ENCODE measurements at regions not wholly inside any gene's neighbourhood (a gene's known extent, or its start where the extent isn't known, plus 50 kb on each side); places are given as distances from the start of the nearest gene placed in this dataset.
"Not testable (repeated sequence)": the region's sequence is repeated elsewhere in the genome, so short reads cannot be mapped to it uniquely, and the experiment has no call there.

GRCh38 chr14:65177551-65177950 is 75.2 kb upstream of the MAX start:
- Histone ChIP-seq H3K4me3 (no peak overlapping the region), H3K27ac (no peak overlapping the region), H3K36me3 (no peaks in the 10 kb centered on the region), H3K9me3 (peaks cover 7% of the 10 kb centered on the region), H3K4me1 (no peaks in the 10 kb centered on the region), H3K27me3 (no peaks in the 10 kb centered on the region)
- intact Hi-C loops (cut with DNase I) = no loop called here
- no peak for TF ChIP-seq POLR2AphosphoS5 (IDR thresholded peaks at IDR 0.05; ENCODE audit: insufficient read depth in 1 of 2, low read depth in 1 of 2)
- TF ChIP-seq CTCF (IDR thresholded peaks at IDR 0.05) = no peak
- no peak for TF ChIP-seq POLR2A (IDR thresholded peaks at IDR 0.05)
- no peak for DNase-seq (ENCODE audit: extremely low spot score in 2 of 2)

DNA sequence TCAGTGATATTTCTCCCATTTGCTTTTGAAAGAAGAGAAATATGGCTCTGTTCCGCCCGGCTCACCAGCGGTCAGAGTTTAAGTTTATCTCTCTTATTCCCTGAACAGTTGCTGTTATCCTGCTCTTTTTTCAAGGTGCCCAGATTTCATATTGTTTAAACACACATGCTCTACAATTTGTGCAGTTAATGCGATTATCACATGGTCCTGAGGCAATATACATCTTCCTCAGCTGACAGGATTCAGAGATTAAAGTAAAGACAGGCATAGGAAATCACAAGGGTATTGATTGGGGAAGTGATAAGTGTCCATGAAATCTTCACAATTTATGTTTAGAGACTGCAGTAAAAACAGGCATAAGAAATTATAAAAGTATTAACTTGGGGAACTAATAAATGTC is 76.9 kb upstream of the MAX start:
- H3K4me1 ChIP-seq; H3K36me3 ChIP-seq; H3K27me3 ChIP-seq; DNase-seq (ENCODE audit: extremely low spot score in 2 of 2); intact Hi-C loops (cut with DNase I); H3K27ac ChIP-seq; H3K4me3 ChIP-seq; H3K9me3 ChIP-seq: not testable (repeated sequence)

GRCh38 chr14:65179918-65180724 is 77.8 kb upstream of the MAX start:
- H3K4me1 ChIP-seq = no peaks in the 10 kb centered on the region
- no peak overlapping the region for H3K27ac ChIP-seq
- intact Hi-C loops (cut with DNase I) = no loop called here
- H3K27me3 ChIP-seq = no peaks in the 10 kb centered on the region
- H3K36me3 ChIP-seq = no peaks in the 10 kb centered on the region
- H3K9me3 ChIP-seq = peaks cover 7% of the 10 kb centered on the region
- H3K4me3 ChIP-seq = no peak overlapping the region
- TF ChIP-seq POLR2AphosphoS5 (IDR thresholded peaks at IDR 0.05; ENCODE audit: insufficient read depth in 1 of 2, low read depth in 1 of 2) (peak in 1 of 2 donors; percentile 32), POLR2A (IDR thresholded peaks at IDR 0.05) (no peak)
- DNase-seq (ENCODE audit: extremely low spot score in 2 of 2) = no peak

DNA sequence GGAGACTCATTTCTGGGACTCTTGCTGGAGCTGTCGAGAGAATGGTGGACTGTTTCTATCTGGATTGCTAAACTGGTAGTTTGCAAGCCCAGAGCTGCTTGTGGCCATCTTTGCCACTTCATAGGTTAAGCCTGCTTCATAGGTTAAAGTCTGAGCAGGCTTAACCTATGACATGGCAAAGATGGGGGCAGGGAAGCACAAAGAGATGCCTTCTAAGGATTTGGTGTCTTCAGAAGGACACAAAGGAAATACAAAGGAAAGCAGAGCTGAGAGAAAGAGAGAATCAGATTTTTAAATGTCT is 78.4 kb upstream of the MAX start:
- Histone ChIP-seq H3K9me3 (peaks cover 7% of the 10 kb centered on the region), H3K27ac (no peak overlapping the region), H3K4me3 (no peak overlapping the region), H3K36me3 (no peaks in the 10 kb centered on the region), H3K4me1 (no peaks in the 10 kb centered on the region), H3K27me3 (no peaks in the 10 kb centered on the region)
- TF ChIP-seq CTCF (IDR thresholded peaks at IDR 0.05) = no peak
- no peak for TF ChIP-seq POLR2A (IDR thresholded peaks at IDR 0.05)
- TF ChIP-seq POLR2AphosphoS5 (IDR thresholded peaks at IDR 0.05; ENCODE audit: insufficient read depth in 1 of 2, low read depth in 1 of 2) = no peak
- no peak for DNase-seq (ENCODE audit: extremely low spot score in 2 of 2)
- intact Hi-C loops (cut with DNase I) = no loop called here

DNA sequence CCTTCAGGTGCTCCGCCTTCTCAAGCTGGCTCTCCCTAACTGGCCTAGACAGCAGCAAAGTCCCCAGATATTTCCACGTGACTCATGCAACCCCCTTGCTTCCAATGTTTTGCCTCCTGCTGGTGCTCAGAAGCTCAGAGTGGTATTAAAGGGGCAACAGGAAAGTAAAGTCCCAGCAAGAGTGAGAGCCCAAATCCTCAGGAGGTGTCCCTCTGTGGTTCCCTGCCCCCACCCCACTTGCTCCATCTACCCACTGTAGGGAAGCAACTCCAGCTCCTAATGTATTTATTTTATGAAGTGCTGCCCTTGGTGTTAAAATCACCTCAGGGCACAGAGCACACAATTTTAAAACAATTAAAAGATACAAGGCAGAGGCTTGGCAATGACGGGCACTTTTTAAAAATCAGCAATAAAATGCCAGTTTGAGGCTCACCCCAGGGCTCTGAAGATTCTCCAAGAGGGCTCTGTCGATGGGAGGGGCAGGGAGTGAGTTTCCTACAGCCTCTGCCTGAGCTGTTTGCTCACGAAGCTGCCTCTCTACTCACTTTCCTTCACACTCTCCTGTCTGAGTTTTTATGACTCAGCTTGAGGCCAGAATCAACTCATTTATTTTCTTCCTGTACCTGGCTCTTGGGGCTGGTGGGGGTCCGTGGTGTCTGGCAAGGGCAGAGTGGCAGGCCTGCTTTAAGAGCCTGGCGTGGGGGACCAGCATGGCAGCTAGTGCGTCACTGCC is 81.9 kb upstream of the MAX start:
- H3K4me1 ChIP-seq = no peaks in the 10 kb centered on the region
- intact Hi-C loops (cut with DNase I) = no loop called here
- peaks cover 7% of the 10 kb centered on the region for H3K9me3 ChIP-seq
- TF ChIP-seq POLR2AphosphoS5 (IDR thresholded peaks at IDR 0.05; ENCODE audit: insufficient read depth in 1 of 2, low read depth in 1 of 2) = no peak
- no peak for TF ChIP-seq POLR2A (IDR thresholded peaks at IDR 0.05)
- no peak for TF ChIP-seq CTCF (IDR thresholded peaks at IDR 0.05)
- no peaks in the 10 kb centered on the region for H3K36me3 ChIP-seq
- no peak overlapping the region for H3K27ac ChIP-seq
- DNase-seq (ENCODE audit: extremely low spot score in 2 of 2) = no peak
- no peaks in the 10 kb centered on the region for H3K27me3 ChIP-seq
- H3K4me3 ChIP-seq = no peak overlapping the region

DNA sequence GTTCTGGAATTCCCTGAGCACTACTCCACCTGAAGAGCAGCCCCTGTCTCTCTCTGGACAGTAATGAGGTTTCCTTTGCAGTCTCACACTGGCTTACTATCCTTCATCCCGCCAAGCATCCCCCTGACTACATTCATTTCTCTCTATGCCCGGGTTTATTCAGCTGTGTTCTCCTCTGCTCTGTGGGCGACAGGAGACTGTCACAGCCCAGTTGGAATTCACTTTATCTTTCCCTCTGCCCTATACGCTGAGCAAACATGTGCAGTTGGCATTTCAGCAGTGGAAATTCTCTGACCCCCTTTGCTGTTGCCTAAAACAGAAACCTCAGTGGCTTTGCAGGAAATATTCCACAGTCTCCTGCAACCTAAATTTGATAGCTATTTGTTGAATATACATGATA is 83.5 kb upstream of the MAX start:
- no peaks in the 10 kb centered on the region for H3K27me3 ChIP-seq
- no peak overlapping the region for H3K4me3 ChIP-seq
- TF ChIP-seq POLR2AphosphoS5 (IDR thresholded peaks at IDR 0.05; ENCODE audit: insufficient read depth in 1 of 2, low read depth in 1 of 2) (no peak), POLR2A (IDR thresholded peaks at IDR 0.05) (no peak), CTCF (IDR thresholded peaks at IDR 0.05) (no peak)
- peaks cover 7% of the 10 kb centered on the region for H3K9me3 ChIP-seq
- no peaks in the 10 kb centered on the region for H3K4me1 ChIP-seq
- intact Hi-C loops (cut with DNase I) = no loop called here
- H3K27ac ChIP-seq = no peak overlapping the region
- no peaks in the 10 kb centered on the region for H3K36me3 ChIP-seq
- DNase-seq (ENCODE audit: extremely low spot score in 2 of 2) = no peak
